ENCODE measurements at regions not wholly inside any gene's neighbourhood (a gene's known extent, or its start where the extent isn't known, plus 50 kb on each side); places are given as distances from the start of the nearest gene placed in this dataset.

DNA sequence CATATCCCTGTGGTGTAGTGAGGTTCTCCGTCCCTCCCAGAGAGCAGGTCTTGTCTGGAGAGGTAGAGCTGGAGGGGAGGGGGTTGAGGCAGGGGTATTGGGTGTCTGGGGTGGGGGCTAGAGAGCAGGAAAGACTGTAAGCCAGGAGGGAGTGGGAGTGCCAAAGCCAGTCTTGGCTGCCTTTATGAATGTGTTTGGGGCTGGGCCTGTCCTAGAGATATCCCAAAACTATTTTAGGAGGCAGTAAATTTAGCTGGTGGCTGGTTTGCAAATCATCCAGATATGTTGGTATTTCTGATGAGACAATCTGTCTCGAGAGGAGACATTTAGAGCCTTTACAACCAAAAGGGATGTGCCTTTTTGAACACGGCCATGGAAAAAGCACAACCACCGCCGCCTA, 166.6 kb downstream of the TLE3 start:
- TF ChIP-seq, protein P1, sequence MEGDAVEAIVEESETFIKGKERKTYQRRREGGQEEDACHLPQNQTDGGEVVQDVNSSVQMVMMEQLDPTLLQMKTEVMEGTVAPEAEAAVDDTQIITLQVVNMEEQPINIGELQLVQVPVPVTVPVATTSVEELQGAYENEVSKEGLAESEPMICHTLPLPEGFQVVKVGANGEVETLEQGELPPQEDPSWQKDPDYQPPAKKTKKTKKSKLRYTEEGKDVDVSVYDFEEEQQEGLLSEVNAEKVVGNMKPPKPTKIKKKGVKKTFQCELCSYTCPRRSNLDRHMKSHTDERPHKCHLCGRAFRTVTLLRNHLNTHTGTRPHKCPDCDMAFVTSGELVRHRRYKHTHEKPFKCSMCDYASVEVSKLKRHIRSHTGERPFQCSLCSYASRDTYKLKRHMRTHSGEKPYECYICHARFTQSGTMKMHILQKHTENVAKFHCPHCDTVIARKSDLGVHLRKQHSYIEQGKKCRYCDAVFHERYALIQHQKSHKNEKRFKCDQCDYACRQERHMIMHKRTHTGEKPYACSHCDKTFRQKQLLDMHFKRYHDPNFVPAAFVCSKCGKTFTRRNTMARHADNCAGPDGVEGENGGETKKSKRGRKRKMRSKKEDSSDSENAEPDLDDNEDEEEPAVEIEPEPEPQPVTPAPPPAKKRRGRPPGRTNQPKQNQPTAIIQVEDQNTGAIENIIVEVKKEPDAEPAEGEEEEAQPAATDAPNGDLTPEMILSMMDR (conservative IDR thresholded peaks at IDR 0.05; ENCODE audit: low read length) = no peak
- TF ChIP-seq EZH2phosphoT487 (IDR thresholded peaks at IDR 0.05; ENCODE audit: borderline replicate concordance) = no peak

Data from Loucy (cell line).